ENCODE measurements at regions not wholly inside any gene's neighbourhood (a gene's known extent, or its start where the extent isn't known, plus 50 kb on each side); places are given as distances from the start of the nearest gene placed in this dataset.
"Not testable (repeated sequence)": the region's sequence is repeated elsewhere in the genome, so short reads cannot be mapped to it uniquely, and the experiment has no call there.

GRCh38 chr3:22439626-22440025 lies 688.6 kb upstream of the ZNF385D start:
- TF ChIP-seq POLR2A (IDR thresholded peaks at IDR 0.05) (no peak), CTCF (IDR thresholded peaks at IDR 0.05) (no peak), POLR2AphosphoS5 (IDR thresholded peaks at IDR 0.05) (no peak)
- intact Hi-C loops (cut with DNase I; ENCODE audit: low total_unique reads), result no loop called here

GRCh38 chr3:22441711-22442110 lies 690.7 kb upstream of the ZNF385D start:
- TF ChIP-seq POLR2AphosphoS5 (IDR thresholded peaks at IDR 0.05) (no peak), POLR2A (IDR thresholded peaks at IDR 0.05) (no peak), CTCF (IDR thresholded peaks at IDR 0.05) (no peak)
- no peaks in the 10 kb centered on the region for H3K4me1 ChIP-seq
- no peak overlapping the region for H3K27ac ChIP-seq
- H3K27me3 ChIP-seq, result no peaks in the 10 kb centered on the region
- intact Hi-C loops (cut with DNase I; ENCODE audit: low total_unique reads), result no loop called here
- H3K9me3 ChIP-seq, result no peaks in the 10 kb centered on the region
- no peaks in the 10 kb centered on the region for H3K36me3 ChIP-seq
- DNase-seq (ENCODE audit: low spot score in 2 of 2), result no peak
- H3K4me3 ChIP-seq, result no peak overlapping the region

More at GRCh38 chr3:22439626-22440025, 688.6 kb upstream of the ZNF385D start:
- Histone ChIP-seq H3K9me3 (no peaks in the 10 kb centered on the region), H3K4me3 (no peak overlapping the region), H3K36me3 (no peaks in the 10 kb centered on the region), H3K27me3 (no peaks in the 10 kb centered on the region), H3K27ac (no peak overlapping the region), H3K4me1 (no peaks in the 10 kb centered on the region)
- no peak for DNase-seq (ENCODE audit: low spot score in 2 of 2)

GRCh38 chr3:22443571-22444233 lies 692.7 kb upstream of the ZNF385D start:
- no peak for DNase-seq (ENCODE audit: low spot score in 2 of 2)
- no peaks in the 10 kb centered on the region for H3K4me1 ChIP-seq
- TF ChIP-seq POLR2AphosphoS5 (IDR thresholded peaks at IDR 0.05), result no peak
- no peak for TF ChIP-seq POLR2A (IDR thresholded peaks at IDR 0.05)
- no peak for TF ChIP-seq CTCF (IDR thresholded peaks at IDR 0.05)
- H3K9me3 ChIP-seq, result no peaks in the 10 kb centered on the region
- H3K27me3 ChIP-seq, result no peaks in the 10 kb centered on the region
- H3K4me3 ChIP-seq, result no peak overlapping the region
- no peaks in the 10 kb centered on the region for H3K36me3 ChIP-seq
- no peak overlapping the region for H3K27ac ChIP-seq
- intact Hi-C loops (cut with DNase I; ENCODE audit: low total_unique reads), result no loop called here

DNA sequence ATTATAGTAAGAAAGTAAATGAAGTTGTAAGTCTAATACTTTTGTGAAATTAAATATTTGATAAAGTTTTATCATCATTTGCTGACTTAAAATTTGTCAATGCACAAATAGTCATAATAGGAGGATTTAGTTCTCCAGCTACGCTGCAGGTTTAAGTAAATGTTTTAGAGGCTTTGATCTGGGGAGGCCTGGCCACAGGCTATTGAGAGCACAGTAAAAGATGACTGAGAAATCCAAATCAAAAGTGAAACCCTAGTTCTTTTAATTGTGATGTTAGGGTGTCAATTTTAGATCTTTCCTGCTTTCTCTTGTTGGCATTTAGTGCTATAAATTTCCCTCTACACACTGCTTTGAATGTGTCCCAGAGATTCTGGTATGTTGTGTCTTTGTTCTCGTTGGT lies 694.3 kb upstream of the ZNF385D start:
- H3K36me3 ChIP-seq; H3K4me1 ChIP-seq; H3K4me3 ChIP-seq; intact Hi-C loops (cut with DNase I; ENCODE audit: low total_unique reads); H3K9me3 ChIP-seq; H3K27ac ChIP-seq; H3K27me3 ChIP-seq; DNase-seq (ENCODE audit: low spot score in 2 of 2): not testable (repeated sequence)

- H3K4me3 ChIP-seq, result no peak overlapping the region
- peak overlapping the region in 1 of 2 donors; percentile 66 for H3K27ac ChIP-seq
- TF ChIP-seq POLR2AphosphoS5 (IDR thresholded peaks at IDR 0.05) (no peak), CTCF (IDR thresholded peaks at IDR 0.05) (no peak), POLR2A (IDR thresholded peaks at IDR 0.05) (no peak)
- DNase-seq (ENCODE audit: low spot score in 2 of 2), result no peak
- no peaks in the 10 kb centered on the region for H3K36me3 ChIP-seq
- intact Hi-C loops (cut with DNase I; ENCODE audit: low total_unique reads), result no loop called here
- no peaks in the 10 kb centered on the region for H3K9me3 ChIP-seq
- H3K4me1 ChIP-seq, result no peaks in the 10 kb centered on the region
- no peaks in the 10 kb centered on the region for H3K27me3 ChIP-seq
Measured at GRCh38 chr3:22450786-22451400, 699.9 kb upstream of the ZNF385D start.
